NCI-H526 treated with DMSO at 0.1 percent for 48 hours (cell line): ENCODE measurements at regions not wholly inside any gene's neighbourhood (a gene's known extent, or its start where the extent isn't known, plus 50 kb on each side); places are given as distances from the start of the nearest gene placed in this dataset.
"Not testable (repeated sequence)": the region's sequence is repeated elsewhere in the genome, so short reads cannot be mapped to it uniquely, and the experiment has no call there.

Source experiments
- DNase-seq: peaks from one replicate; lab custom pipeline; 2025; lab: John Stamatoyannopoulos, UW

DNA sequence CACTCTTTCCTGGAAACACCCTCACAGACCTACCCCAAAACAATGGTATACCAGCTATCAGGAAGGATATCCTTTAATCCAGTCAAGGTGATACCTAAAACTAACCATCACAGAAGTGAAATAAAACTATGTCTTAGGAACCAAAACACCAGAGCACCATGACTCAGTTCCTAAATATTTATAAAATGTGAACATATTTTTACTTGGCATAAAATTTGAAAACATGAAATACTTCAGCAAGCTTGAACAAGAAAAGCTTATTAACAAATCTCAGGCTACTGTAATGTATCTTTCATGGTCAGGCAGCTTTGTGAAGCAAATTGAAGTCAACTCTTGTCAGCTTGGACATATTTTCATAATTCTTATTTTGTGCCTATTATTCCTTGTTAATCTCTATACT, 440.8 kb upstream of the CDH20 start:
- no peak for DNase-seq

DNA sequence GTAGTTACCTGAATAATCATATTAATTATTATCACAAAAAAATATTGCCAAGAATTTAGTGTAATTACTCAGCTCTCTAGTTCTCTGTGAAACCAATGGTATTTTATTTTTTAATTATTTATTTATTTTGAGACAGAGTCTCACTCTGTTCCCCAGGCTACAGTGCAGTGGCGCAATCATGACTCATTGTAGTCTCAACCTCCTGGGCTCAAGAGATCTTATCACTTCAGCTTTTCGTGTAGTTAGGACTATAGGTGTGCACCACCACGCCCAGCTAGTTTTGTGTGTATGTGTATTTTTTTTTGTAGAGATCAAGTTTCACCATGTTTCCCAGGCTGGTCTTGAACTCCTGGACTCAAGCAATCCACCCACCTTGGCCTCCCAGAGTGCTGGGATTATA, 440.4 kb upstream of the CDH20 start:
- DNase-seq = no peak

DNA sequence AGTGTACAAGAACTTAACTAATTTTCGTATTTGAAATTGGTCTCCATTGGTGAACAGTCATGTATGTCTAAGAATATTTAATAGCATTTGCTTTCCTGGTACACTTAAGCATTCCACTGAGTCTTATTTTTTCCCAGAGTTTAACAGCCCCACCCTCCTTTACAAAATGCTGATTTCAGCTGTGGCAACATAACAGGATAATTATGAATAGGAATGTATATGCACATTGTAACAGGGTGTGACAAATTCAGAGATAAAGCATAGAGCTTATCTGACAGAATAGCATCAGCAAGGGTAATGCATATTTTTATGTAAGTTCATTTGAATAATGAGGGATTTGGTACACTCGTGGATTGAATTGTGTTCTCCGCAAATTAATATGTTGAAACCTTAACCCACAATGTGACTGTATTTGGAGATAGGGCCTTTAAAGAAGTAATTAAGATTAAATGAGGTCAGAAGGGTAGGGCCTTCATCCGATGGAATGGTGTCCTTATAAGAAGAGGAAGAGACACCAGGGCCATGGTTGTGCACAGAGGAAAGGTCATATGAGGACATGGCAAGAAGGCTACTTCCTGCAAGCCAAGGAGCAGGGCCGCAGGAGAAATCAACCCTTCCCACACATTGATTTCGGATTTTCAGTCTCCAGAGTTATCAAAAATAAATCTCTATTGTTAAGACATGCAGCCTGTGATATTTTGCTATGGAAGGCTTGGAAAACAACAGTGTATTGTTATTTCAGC, 439.7 kb upstream of the CDH20 start:
- no peak for DNase-seq

DNA sequence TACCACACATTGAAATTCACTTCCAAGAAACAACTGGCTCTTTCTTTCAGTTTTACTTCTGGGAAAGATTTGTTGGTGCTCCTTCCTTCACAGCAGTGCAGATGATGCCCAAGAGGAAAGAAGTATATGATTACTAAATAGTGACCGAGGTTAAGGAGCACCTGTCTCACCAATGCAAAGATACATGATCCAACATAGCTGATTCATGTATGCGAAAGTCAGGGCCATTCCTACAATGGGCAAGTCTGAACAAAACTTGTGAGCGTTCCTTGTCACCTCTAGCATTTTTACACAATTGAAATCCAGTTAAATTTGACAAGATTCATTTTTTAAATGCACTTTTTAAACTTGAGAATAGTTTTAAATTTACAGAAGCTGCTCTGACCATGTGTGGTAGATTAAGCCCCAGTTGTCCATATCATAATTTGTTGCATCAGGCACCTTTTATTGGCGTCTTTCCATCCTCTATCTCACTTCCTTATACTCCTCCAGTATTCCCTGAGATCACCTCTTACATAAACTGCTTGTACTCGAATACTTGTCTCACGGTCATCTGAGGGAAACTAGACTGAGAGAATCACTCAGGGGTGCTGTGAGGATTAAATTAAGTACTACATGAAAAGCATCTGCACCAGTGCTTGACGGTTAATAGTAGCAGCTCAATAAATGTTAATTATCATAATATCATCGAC, 438.8 kb upstream of the CDH20 start:
- no peak for DNase-seq

DNA sequence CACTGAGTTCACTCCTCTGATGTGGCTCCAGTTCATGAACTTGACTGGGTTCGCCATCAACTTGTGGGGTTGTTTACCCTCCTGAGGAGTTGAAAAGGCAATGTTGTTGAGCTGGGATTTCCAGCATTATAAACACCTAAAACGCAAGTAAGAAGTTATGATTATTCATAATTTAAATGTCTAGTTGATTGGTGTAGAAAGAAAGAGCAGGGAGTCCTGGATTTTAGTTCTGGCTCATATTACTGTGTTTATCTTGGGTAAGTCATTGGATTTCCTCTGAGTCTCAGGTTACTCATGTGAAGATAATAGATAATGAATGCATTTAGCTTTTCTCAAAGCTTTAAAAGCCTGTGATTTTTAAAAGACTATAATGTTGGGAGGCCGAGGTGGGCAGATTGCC, 438.0 kb upstream of the CDH20 start:
- no peak for DNase-seq

DNA sequence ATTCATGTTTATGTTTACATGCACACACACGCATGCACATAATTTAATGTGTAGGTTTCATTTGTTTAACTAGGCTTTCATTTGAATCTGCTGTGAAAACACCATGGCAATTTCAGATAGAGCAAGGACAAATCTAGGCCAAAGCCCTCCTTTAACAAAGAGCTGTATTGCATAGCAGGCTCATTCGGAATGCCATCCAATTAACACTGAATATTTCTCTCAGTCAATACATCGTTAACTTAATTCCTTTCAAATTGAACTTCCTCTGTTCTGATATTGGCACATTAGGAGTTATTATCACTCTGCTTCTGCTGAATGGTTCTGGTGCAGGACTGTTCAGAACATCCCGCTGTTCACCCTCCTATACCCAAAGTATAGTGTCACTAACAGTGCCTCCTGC, 435.1 kb upstream of the CDH20 start:
- no peak for DNase-seq

DNA sequence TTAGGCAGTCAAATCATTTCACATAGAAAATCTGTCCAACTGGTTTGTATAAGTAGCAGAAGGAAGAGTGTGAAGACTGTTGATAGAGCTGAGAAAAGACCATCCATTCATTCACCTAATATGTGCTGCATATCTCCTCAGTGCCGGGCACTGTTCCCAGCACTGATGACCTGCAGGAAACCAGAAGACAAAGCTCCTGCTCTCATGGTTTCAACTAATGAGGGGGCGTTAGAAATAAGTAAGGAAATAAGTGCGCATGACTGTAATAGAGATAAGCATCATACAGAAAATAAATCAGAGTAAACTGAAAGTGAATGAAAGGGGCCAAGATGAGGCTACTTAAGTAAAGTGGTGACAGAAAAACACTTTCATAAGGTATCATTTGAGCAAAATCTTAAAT, 427.5 kb upstream of the CDH20 start:
- DNase-seq = no peak

DNA sequence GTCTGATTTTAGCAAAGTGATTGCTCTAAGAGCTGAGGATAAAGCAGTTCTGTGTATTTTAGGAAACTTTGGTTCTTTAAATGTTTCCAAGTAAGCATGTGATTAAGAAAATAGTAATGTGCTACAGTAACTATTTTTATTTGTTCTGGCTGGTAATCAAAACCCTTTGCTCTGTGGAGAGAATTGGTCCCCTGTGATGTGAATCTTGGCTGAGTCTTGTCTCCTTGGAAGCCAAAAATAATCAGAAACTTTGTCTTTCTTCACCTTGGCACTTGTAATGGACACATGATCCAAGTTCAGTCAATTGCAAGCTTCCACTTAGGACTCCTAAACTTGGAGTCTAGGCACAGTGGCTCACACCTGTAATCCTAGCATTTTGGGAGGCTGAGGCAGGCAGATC, 422.7 kb upstream of the CDH20 start:
- no peak for DNase-seq

DNA sequence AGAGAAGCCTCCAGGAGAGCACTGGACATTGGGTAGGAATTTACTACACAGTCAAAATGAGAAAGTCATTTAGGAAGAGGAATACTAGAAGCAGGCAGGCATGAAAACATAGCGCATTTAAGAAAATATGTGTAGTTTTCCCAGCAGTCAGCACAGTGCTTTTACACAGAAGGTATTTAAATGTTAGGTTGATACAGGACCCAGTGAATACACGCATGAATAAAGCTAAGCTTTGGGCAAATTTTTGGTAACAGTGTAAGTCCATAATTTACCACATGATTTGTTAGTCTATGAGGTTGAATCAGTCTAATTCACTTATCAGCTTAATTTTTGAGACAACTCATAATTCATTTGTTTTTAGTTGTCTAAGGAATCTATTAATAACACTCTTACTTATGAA, 421.7 kb upstream of the CDH20 start:
- no peak for DNase-seq

DNA sequence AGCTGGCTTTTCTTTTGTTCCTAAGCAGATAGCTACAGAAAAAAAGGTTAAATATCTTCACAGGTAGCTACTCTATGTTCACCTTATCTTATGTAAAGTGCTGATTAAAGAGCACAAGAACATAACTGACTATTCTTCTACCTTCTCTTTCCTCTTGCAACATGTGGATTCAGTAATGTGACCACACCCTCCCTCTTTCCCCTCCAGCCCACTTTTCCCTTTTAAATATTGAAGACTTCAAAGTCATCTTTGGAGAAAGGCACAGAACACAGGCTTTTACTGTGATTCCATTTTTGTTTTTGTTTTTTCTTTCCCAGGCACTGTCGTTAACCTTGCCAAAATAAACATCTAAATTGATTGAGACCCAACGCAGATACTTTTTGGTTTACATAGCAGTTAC, 418.1 kb upstream of the CDH20 start:
- no peak for DNase-seq

DNA sequence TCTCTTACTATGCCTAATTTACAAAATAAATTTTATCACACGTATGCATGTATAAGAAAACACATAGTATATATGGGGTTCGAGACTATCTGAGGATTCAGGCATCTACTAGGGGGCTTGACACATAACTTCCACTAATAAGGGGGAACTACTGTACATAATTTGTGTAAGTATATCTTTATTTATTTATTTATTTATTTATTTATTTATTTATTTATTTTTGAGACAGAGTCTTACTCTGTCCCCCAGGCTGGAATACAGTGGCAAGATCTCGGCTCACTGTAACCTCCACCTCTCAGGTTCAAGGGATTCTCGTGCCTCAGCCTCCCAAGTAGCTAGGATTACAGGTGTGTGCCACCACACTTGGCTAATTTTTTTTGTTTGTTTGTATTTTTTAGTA, 414.4 kb upstream of the CDH20 start:
- DNase-seq = not testable (repeated sequence)

DNA sequence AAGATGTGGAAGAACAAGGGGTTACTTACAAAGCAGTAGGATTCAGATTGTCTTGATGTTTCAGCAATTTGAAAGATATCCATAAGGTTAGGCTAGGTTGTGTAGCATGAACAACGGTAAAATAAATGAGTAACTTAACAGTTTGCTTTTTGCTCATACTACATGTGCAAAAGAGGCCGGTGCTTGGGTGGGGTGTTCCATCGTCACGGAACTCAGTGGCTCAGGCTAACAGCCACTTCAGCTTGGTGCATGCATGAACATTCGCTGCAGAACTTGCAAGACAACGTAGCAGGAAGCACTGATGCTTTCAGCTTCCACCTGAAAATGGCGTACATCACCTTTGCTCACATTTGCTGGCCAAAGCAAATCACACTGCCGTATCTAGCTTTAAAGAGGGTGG, 407.3 kb upstream of the CDH20 start:
- no peak for DNase-seq

DNA sequence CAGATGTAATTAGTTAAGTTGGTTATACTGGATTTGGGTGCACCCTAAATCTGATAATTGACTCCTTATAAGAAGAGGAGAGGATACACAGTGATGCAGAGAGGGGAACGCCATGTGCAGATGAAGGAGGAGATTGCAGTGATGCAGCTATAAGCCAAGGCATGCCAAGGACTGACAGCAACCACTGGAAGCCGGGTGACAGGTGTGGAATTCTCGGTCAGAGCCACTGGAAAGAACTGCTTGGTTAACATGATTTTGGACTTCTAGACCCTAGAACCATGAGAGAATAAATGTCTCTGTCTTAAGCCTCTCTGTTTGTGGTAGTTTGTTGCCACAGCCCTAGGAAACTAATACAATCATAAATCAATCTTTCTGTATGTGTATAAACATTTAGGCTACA, 403.3 kb upstream of the CDH20 start:
- no peak for DNase-seq

DNA sequence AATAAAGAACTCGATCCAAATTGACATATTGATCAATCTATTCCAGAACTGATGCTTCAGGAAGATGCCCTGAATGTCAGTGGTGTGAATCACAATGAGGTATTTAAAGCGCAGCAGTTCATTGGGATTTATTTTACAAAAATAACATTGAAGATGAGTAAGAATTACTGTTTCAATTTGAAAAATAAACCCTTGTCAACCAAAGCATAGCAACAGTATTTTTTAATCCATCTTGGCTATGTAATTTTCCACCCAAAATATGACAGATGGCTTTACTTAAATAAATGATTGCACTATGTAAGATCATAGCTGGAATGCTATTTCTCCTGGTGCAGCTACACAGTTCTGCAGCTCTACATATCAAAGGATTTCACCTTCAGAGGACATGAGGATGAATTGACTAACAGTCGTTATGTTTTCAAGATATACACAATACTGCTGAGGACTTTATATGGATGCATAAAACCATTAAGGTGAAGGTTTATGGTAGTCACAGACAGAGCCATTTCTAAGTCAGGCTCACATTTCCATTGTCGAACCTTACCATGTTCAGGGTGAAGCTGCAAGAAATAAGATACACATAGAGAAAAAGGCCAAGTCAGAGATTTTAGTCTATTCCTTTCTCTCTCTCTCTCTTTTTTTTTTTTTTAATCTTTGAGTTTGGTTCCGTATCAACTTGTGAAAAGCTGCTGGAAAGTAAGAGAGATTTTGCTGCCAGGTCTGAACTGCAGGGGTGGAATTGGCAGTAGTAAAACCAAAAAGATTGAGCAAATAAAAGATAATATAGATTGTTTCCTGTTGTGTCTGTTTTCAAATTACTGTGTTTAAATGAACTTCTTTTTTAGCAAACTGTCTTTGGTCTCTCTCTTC, 398.0 kb upstream of the CDH20 start:
- no peak for DNase-seq

DNA sequence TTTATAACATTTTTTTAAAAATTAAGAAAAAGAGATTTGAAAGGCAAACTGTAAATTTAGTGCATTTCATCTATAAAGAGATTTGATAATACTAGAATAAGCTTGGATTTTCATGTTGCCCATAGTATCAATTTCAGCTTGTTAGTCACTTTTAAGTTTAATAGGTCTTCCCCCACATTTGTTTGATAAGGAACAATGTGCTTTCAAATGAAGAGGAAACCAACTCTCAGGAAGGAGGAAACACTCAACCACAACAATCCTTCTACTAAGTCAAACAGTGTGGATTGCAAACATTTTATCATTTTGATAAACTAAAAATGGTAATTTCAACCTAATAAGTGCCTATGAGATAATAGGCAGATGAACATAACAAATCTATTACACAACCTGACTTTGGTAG, 397.1 kb upstream of the CDH20 start:
- no peak for DNase-seq

DNA sequence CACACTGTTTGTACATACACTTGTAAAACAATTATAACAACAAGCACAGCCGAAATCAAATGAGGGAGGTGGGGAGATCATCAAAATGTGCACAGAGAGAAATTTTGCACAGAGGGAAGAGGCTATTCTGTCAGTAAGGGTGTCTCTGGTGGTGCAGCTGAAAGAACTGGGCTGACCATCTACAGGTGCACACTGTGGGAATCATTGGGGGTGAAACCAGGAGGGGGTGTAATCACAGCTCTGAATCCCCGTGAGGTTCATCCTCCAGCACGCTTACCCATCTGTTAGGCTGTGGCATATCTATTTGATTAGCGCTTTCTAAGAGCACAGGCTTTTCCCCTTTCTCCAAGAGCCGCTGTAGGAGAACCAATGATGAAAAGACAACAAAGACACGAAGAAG, 389.9 kb upstream of the CDH20 start:
- no peak for DNase-seq

DNA sequence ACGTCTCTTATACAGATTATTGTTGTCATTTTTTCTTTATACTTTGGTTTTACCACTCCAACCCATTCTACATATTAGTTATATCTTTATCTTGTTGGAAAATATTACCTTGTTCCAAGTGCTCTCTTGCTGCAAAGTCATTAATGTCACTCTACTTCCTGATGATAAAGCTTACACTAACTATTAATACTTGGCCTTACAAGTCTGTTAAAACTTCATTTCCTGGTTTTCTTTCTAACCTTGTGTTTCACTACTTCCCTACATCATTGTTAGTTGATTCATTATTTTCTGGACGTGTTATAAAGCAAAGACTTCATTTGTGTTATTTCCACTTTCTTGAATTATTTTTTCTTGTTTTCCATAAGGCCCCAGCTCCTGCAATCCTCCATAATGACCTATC, 382.6 kb upstream of the CDH20 start:
- no peak for DNase-seq

DNA sequence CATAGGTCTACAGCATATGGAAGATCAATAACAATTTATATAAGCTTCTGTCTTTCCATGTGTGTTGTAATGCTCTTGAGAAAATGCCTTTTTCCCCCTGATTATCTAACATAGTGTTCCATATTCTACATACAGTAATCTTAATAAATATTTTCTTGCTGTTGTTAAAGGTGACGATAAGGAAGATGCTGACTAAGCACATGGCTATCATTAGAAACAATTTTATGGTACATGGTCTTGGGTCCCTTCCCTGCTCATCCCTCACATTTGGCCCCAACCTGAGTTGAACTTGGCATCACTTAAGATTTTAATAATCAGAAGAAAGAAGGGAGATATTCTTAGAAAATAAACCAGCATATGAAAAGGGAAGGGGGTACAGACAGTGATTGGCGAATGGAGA, 382.1 kb upstream of the CDH20 start:
- DNase-seq = no peak

DNA sequence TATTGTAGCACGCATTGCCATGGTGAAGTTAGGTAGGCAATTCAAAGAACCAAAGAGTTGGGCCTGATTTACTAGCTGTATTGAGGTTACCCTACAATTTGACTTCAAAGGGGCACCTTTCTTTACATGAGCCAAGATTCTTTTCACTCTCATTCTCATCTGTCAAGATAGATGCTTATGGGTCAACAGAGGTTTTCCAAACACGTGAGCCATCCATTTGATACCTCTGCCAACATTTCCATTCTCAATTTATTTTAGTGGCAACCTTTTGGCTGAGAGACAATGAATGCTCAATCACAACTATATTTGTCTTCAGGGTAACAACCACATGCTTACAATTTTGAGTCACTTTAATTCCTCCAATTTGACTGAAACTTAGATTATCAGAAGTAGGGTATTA, 370.6 kb upstream of the CDH20 start:
- DNase-seq = no peak

DNA sequence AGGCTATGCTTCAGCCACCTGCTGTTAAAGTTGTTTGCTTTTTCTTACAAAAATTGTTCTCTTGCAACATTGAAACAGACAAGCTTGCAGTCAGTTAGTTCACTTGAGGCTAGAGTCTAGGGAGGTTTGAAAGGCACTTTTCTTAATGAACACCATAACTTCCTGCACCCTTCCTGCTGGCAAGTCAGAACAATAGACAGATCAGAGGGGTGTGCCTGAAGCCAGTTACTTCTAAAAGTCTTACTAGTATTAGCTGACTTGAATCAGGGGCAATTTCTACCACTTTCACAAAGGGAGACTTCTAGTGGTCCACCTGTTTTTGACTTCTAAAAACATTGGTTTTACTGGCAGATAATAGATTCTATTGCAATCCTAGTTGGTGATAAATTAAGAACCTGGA, 367.4 kb upstream of the CDH20 start:
- DNase-seq = no peak

DNA sequence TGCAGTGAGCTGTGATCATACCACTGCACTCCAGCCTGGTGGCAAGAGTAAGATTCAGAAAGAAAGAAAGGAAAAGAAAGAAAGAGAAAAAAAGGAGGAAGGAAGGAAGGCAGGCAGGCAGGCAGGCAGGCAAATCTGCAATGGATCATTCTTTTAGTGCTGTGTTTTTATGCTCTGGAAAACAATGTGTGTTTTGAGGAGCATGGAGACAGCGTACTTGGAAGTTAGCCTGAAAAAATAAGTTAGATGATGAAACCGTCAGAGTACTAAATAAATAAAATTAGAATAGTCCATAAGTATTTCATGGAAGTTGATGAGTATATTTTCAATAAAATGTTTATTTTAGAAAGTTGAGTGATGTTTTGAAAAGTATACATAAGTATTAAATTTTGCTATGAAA, 366.4 kb upstream of the CDH20 start:
- no peak for DNase-seq

DNA sequence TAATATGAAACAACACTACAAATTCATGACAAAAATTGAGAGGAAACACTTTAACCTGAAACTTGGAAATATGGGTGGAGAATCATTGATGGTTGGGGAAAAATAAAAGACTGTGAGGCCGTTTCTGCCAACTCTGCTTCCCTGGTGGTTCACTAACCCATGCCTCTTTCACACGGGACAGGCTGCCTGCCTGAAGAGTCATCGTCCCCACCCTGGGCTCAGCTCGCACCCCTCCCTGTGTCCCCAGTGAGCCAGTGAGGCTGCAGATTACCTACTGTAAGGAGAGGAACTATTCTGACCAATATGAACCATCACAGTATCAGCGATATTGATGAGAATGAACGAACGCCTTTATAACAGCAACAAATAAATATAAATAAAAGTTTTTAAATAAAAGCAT, 357.8 kb upstream of the CDH20 start:
- no peak for DNase-seq

DNA sequence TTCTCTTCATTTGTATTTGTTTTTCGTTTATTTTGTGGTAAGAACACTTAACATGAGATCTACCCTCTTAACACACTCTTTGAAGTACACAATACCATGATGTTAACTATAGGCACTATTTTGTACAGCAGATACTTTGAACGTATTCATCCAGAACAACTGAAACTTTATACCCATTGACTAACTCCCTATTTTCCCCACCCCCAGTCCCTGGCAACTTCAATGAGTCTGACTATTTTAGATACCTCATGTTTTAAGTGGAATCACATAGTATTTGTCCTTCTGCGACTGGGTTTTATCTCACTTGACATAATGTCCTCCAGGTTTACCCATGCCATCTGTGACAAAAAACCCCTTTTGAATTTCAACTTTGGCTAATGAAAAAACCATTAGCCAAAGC, 356.3 kb upstream of the CDH20 start:
- no peak for DNase-seq
